Activated T-helper 9 cell treated with anti-CD3 and anti-CD28 coated beads, Interleukin-2, amount 50 U/mL, for 16 hours (primary cell): ENCODE measurements at regions not wholly inside any gene's neighbourhood (a gene's known extent, or its start where the extent isn't known, plus 50 kb on each side); places are given as distances from the start of the nearest gene placed in this dataset.

ENCODE experiments used
- DNase-seq: peaks from one replicate; pipeline ENCODE4 v3.0.0-alpha.2; 2020; ENCODE audit warnings: low read depth

DNA sequence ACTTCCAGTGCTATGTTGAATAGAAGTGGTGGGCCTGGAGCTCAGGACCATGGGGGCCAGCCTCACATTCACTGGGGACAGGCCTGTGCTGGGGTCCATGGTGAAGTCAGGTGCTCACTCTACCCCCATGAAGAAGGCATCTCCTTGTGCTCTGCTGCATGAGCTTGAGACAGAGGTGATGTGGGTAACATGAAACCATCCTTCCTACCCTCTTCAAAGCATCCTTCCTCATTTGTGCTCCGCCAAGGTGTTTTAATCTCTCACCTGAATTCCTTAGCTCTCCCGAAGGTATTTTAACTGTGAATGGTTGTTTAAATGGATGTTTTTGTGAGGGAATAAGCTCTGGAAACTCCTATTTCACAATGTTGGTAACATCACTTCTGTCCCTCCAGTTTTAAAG, 209.6 kb upstream of the PCSK2 start:
- DNase-seq: no peak

DNA sequence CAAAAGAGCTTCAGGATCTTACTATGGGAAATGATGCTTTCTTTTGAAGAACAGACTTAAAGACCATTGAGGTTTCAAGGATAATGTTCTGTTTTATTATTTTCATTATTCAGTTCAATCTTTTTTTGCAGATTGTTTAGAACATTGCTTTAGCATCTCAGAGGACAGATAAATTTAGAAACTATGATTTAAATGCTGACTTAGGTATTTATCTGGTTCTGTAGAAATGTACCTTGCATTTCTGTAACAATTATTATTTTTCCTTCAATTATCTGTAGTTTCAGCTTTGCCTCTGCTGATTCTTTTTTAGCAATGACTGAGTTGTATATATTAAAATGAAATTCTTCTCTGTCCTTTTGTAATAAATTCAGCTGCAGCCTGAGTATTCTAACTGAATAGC, 205.4 kb upstream of the PCSK2 start:
- DNase-seq: no peak

- no peak for DNase-seq
These were observed 203.8 kb upstream of the PCSK2 start for GRCh38 chr20:17023036-17023435.

- no peak for DNase-seq
These were observed 203.0 kb upstream of the PCSK2 start for GRCh38 chr20:17023806-17024205.

- DNase-seq: no peak
These were observed 202.2 kb upstream of the PCSK2 start for GRCh38 chr20:17024513-17025119.

GRCh38 chr20:17026346-17026745, 200.5 kb upstream of the PCSK2 start:
- no peak for DNase-seq

DNA sequence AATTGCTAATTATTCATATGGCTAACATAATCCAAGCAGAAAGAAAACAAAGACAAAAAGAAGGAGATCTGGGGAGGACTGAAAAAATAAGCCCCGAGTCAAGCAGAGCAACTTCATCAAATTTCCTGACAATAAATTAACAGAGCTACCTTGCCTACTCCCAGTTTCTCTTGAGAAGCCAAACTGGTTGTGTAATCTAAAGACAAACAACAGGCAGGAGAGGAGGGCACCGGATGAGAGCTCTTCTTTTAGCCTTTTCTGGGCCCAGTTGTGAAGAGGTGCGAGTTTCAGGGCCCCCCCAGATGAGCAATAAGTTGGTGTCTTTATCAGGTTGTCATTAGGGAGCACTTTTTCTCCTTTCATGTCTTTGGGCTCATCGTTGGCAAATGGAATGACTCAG, 197.1 kb upstream of the PCSK2 start:
- no peak for DNase-seq

GRCh38 chr20:17036541-17036940, 190.3 kb upstream of the PCSK2 start:
- DNase-seq: no peak

DNA sequence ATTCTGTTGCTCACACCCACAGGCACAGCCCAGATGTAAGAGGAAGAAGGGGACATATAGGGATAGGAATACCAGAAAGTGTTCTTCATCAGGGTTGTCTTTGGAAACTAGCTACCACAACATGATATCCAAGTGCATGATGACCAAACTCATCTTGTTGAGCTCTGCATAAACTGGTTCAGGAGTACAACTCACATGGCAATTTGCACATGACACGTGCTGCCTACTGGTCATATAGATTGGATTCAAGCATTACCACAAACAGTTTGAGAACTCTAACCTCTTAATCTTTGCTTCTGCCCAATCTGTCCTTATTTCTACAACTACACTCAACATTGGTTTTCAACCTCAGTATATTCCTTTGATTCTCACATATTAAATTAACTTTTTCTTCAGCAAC, 184.7 kb upstream of the PCSK2 start:
- no peak for DNase-seq

DNA sequence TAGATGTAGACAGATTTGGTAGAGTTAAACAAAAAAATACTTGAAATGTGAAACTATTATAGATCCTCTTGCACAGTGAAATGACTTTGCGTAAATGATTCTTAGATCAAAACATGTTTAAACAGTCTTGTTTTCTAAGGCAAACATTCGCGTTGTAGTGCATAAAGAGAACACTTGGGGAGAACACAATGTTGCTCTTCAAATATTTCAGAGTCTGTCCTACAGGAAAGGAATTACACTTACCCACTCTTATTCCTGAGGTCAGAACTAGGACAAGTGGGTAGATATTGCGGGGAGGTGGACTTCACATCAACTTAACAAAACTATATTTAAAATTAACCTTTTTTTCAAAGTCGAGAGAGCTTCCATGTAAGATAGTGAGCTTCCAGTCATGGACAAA, 183.5 kb upstream of the PCSK2 start:
- no peak for DNase-seq

DNA sequence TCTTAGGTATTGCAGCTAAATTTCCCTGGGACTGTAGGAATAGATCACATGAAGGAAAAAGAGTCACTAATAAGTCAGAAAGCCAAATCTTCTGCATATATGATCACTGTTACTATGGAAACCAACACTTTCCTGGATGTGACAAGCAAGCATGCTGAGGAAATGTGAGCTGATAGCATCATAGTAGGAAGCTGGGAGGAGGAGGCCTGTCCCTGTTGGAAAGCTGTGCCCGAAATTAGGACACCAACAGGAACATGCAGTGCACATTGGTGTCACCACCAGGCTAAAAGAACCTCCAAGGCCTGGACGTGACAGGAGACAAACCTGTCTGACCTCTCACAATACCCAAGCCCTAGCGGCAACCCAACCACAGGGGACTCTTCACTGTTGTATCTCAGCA, 181.9 kb upstream of the PCSK2 start:
- DNase-seq: no peak

GRCh38 chr20:17059465-17059864, 167.4 kb upstream of the PCSK2 start:
- DNase-seq: no peak

GRCh38 chr20:17061715-17062114, 165.1 kb upstream of the PCSK2 start:
- no peak for DNase-seq

GRCh38 chr20:17062712-17063111, 164.1 kb upstream of the PCSK2 start:
- no peak for DNase-seq

GRCh38 chr20:17066902-17067301, 159.9 kb upstream of the PCSK2 start:
- DNase-seq: no peak

GRCh38 chr20:17068084-17068711, 158.6 kb upstream of the PCSK2 start:
- no peak for DNase-seq

DNA sequence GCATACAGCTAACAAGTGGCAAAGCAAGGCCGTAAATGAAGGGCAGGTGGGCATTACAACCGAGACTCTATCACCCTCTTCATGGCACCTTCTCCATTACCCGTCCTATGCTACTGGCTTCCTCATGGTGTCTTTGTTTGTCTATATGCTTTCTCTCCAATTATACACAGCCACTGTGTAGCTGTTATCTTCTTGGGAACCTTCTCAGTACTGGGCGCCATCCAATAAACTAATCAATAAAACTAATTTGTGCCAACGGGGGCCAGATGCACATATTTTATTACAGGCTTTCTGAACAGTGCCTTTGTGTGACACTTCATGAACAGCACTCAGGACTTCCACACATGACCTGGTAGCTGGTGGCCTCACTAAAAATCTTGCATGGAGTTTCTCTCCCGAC, 149.8 kb upstream of the PCSK2 start:
- no peak for DNase-seq

GRCh38 chr20:17083738-17084137, 143.1 kb upstream of the PCSK2 start:
- no peak for DNase-seq

DNA sequence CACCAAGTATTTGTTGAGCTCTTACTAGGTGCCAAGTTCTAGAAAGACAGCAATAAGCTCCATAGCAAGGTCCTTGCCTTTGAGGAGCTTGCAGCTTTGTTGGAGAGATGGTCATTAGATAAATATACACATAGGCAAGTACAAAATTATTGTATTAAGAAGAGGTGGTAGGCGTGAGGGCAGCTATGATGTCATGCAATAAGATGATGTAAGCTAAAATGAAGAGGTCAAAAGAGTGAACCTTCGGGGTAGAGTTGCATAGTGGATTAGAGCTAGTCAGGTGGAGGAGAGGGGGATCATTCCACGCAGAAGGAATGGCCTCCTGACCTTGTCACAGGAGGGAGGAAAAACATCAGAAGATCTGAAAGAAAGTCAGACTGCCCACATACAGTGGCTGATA, 141.9 kb upstream of the PCSK2 start:
- DNase-seq: no peak

DNA sequence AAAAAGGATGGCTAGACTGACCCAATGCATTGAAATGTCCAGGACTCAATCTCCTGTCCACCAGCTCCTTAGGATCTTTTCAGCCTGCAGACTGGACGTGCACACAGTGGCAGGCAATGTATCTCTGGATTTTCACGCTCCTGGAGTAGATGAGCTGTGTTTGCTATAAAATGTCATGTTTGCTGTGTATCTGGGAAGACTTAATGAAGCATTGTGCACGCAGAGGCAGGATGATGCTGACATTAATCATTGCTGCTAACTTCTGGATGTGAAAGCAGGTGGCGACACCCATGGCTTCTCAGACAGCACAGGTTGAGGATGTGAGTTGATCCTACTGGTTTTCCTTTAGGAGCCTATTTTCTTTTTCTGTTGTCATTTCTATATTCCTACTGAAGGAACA, 133.1 kb upstream of the PCSK2 start:
- no peak for DNase-seq

- DNase-seq: no peak
These were observed 129.2 kb upstream of the PCSK2 start for GRCh38 chr20:17097603-17098002.

DNA sequence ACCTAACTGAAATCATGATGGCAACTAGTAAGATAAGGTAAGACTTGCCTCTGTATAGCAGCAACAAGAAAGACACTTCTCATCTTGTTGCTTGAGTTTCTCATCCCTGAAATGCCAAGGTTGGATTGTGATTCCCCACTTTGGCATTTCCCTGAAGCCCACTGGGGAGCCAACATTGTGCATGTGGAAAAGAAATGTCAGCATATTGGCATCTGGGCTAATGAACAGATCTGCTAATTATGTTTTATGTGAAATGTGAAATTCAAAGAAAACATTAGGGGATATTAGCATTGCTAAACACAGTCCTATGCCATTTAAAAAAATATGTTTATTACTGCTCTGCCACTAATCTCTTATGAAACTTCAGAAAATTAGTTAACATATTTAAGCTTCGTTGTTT, 126.3 kb upstream of the PCSK2 start:
- no peak for DNase-seq

- no peak for DNase-seq
These were observed 119.7 kb upstream of the PCSK2 start for GRCh38 chr20:17107127-17107526.

DNA sequence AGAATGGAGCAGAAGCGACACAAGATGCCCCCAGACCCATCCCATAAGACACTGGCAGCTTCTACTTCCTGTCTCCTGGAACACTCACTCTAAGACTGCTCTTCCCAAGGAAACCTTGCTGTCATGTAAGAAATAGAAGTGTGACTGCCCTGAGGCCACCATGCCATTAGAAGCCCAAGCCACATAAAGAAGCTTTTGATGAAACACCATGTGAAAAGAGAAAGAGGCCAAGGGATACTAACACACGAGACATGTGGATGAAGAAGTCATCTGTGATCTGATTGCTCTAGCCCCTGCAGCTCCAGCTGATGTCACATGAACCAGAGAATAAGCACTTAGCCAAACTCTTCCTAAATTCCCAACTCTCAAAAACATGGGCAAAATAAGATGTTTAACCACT, 117.9 kb upstream of the PCSK2 start:
- DNase-seq: no peak
